ENCODE measurements at regions not wholly inside any gene's neighbourhood (a gene's known extent, or its start where the extent isn't known, plus 50 kb on each side); places are given as distances from the start of the nearest gene placed in this dataset.

GRCh38 chr4:43224559-43224958, 332.0 kb downstream of the GRXCR1 start:
- TF ChIP-seq ZNF670 (CRISPR knock-in tag; IDR thresholded peaks at IDR 0.05; ENCODE audit: borderline replicate concordance), result no peak
- no peak for TF ChIP-seq POLR2A (IDR thresholded peaks at IDR 0.05; ENCODE audit: insufficient read depth in 1 of 2, low read depth in 2 of 2, low read length in 2 of 2)
- no peak for TF ChIP-seq CTCF (CRISPR knock-in tag; IDR thresholded peaks at IDR 0.05)
- no peak for TF ChIP-seq MEF2D (CRISPR knock-in tag; IDR thresholded peaks at IDR 0.05)
- no peak for TF ChIP-seq MAZ (IDR thresholded peaks at IDR 0.05; ENCODE audit: borderline replicate concordance, low read depth, low read length)
- no peak for TF ChIP-seq MAZ (CRISPR knock-in tag; IDR thresholded peaks at IDR 0.05; ENCODE audit: low read depth)
- no peak for TF ChIP-seq ZNF142 (CRISPR knock-in tag; IDR thresholded peaks at IDR 0.05)
- no peak for TF ChIP-seq EP300 (IDR thresholded peaks at IDR 0.05; ENCODE audit: low read depth in 2 of 2, low read length in 2 of 2)
- no peak for TF ChIP-seq EP300 (CRISPR knock-in tag; IDR thresholded peaks at IDR 0.05; ENCODE audit: borderline replicate concordance)
- TF ChIP-seq TAF1 (CRISPR knock-in tag; IDR thresholded peaks at IDR 0.05), result no peak
- TF ChIP-seq ZNF674 (CRISPR knock-in tag; IDR thresholded peaks at IDR 0.05; ENCODE audit: low read depth), result no peak
- TF ChIP-seq SMC3 (IDR thresholded peaks at IDR 0.05; ENCODE audit: low read length), result no peak
- TF ChIP-seq POLR2G (IDR thresholded peaks at IDR 0.05; ENCODE audit: low read depth, low read length), result no peak
- TF ChIP-seq, protein P1, sequence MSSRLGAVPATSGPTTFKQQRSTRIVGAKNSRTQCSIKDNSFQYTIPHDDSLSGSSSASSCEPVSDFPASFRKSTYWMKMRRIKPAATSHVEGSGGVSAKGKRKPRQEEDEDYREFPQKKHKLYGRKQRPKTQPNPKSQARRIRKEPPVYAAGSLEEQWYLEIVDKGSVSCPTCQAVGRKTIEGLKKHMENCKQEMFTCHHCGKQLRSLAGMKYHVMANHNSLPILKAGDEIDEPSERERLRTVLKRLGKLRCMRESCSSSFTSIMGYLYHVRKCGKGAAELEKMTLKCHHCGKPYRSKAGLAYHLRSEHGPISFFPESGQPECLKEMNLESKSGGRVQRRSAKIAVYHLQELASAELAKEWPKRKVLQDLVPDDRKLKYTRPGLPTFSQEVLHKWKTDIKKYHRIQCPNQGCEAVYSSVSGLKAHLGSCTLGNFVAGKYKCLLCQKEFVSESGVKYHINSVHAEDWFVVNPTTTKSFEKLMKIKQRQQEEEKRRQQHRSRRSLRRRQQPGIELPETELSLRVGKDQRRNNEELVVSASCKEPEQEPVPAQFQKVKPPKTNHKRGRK (CRISPR knock-in tag; IDR thresholded peaks at IDR 0.05), result no peak

Data from HepG2 (cell line).